ENCODE measurements at regions not wholly inside any gene's neighbourhood (a gene's known extent, or its start where the extent isn't known, plus 50 kb on each side); places are given as distances from the start of the nearest gene placed in this dataset.
"Not testable (repeated sequence)": the region's sequence is repeated elsewhere in the genome, so short reads cannot be mapped to it uniquely, and the experiment has no call there.

DNA sequence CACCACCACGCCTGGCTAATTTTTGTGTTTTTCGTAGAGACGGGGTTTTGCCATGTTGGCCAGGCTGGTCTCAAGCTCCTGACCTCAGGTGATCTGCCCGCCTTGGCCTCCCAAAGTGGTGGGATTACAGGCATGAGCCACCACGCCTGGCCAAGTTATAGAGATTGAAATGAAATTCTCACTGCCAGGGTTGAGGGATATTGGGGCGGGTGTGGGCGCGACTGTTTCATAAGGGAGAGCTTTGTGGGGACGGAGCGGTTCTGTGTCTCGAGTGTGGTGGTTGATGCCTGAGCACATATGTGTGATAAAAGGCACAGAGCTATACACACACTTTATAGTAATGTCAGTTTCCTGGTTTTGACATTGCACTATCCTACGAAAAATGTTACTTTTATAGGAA lies 361.0 kb upstream of the HS6ST1 start:
- TF ChIP-seq EP300, POLR2A (IDR thresholded peaks at IDR 0.05): not testable (repeated sequence)
- TF ChIP-seq, protein P1, sequence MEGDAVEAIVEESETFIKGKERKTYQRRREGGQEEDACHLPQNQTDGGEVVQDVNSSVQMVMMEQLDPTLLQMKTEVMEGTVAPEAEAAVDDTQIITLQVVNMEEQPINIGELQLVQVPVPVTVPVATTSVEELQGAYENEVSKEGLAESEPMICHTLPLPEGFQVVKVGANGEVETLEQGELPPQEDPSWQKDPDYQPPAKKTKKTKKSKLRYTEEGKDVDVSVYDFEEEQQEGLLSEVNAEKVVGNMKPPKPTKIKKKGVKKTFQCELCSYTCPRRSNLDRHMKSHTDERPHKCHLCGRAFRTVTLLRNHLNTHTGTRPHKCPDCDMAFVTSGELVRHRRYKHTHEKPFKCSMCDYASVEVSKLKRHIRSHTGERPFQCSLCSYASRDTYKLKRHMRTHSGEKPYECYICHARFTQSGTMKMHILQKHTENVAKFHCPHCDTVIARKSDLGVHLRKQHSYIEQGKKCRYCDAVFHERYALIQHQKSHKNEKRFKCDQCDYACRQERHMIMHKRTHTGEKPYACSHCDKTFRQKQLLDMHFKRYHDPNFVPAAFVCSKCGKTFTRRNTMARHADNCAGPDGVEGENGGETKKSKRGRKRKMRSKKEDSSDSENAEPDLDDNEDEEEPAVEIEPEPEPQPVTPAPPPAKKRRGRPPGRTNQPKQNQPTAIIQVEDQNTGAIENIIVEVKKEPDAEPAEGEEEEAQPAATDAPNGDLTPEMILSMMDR (IDR thresholded peaks at IDR 0.05): not testable (repeated sequence)
